H9 (cell line): ENCODE measurements at regions not wholly inside any gene's neighbourhood (a gene's known extent, or its start where the extent isn't known, plus 50 kb on each side); places are given as distances from the start of the nearest gene placed in this dataset.

ENCODE experiments used
- DNase-seq: peaks from one replicate; pipeline ENCODE4 v3.0.0-alpha.2; 2017
- H2AFZ ChIP-seq: one replicate; pipeline ENCODE4 v1.6.1; 2013; ENCODE audit warnings: mild to moderate bottlenecking, low read length, control low read depth, moderate library complexity
- H2AK5ac ChIP-seq: 2 replicates; pipeline ENCODE4 v1.6.1; 2013; ENCODE audit warnings: low read length, control low read depth, mixed read lengths; ENCODE audit not compliant: insufficient read length
- H2BK120ac ChIP-seq: one replicate; pipeline ENCODE4 v1.6.1; 2013; ENCODE audit warnings: low read depth, mild to moderate bottlenecking, low read length, control low read depth, inconsistent platforms; ENCODE audit not compliant: poor library complexity, severe bottlenecking
- H2BK12ac ChIP-seq: 2 replicates; pipeline ENCODE4 v1.6.1; 2013; ENCODE audit warnings: low read length, control low read depth, mixed read lengths, low read depth; ENCODE audit not compliant: insufficient read length
- H2BK15ac ChIP-seq: 2 replicates; pipeline ENCODE4 v1.6.1; 2013; ENCODE audit warnings: low read depth, low read length, control low read depth
- H2BK20ac ChIP-seq: one replicate; pipeline ENCODE4 v1.6.1; 2013; ENCODE audit warnings: low read depth, mild to moderate bottlenecking, low read length, control low read depth, inconsistent platforms; ENCODE audit not compliant: poor library complexity, severe bottlenecking
- H2BK5ac ChIP-seq: 2 replicates; pipeline ENCODE4 v1.6.1; 2013; ENCODE audit warnings: low read length, control low read depth, mixed read lengths; ENCODE audit not compliant: insufficient read length
- H3K14ac ChIP-seq: 2 replicates; pipeline ENCODE4 v1.6.1; 2013; ENCODE audit warnings: low read length, control low read depth; ENCODE audit not compliant: insufficient read depth
- H3K18ac ChIP-seq: 2 replicates; pipeline ENCODE4 v1.6.1; 2013; ENCODE audit warnings: low read depth, mild to moderate bottlenecking, mixed read lengths, low read length, control low read depth; ENCODE audit not compliant: insufficient read length
- H3K23ac ChIP-seq: 2 replicates; pipeline ENCODE4 v1.6.1; 2013; ENCODE audit warnings: low read length, control low read depth, mixed read lengths, low read depth; ENCODE audit not compliant: insufficient read length
- H3K23me2 ChIP-seq: 2 replicates; pipeline ENCODE4 v1.6.1; 2013; ENCODE audit warnings: low read depth, mild to moderate bottlenecking, mixed read lengths, low read length, control low read depth; ENCODE audit not compliant: insufficient read length, poor library complexity, severe bottlenecking
- H3K27ac ChIP-seq: 2 replicates; pipeline ENCODE4 v1.5.1; 2013; ENCODE audit warnings: low read length, control low read depth, mixed read lengths, low read depth; ENCODE audit not compliant: insufficient read length
- H3K27me3 ChIP-seq: 2 replicates; pipeline ENCODE4 v1.6.1; 2013; ENCODE audit warnings: low read length, control low read depth, inconsistent platforms; ENCODE audit not compliant: insufficient read depth
- H3K4ac ChIP-seq: 2 replicates; pipeline ENCODE4 v1.6.1; 2013; ENCODE audit warnings: low read depth, mild to moderate bottlenecking, control low read depth, inconsistent platforms, low read length, moderate library complexity
- H3K4me1 ChIP-seq: 2 replicates; pipeline ENCODE4 v1.6.1; 2013; ENCODE audit warnings: low read length, control low read depth, inconsistent platforms; ENCODE audit not compliant: insufficient read depth
- H3K4me2 ChIP-seq: 2 replicates; pipeline ENCODE4 v1.6.1; 2013; ENCODE audit warnings: low read length, control low read depth, mixed read lengths; ENCODE audit not compliant: insufficient read length, insufficient read depth
- H3K56ac ChIP-seq: 2 replicates; pipeline ENCODE4 v1.6.1; 2013; ENCODE audit warnings: low read depth, mild to moderate bottlenecking, mixed read lengths, low read length, control low read depth; ENCODE audit not compliant: insufficient read length
- H3K79me1 ChIP-seq: 2 replicates; pipeline ENCODE4 v1.6.1; 2013; ENCODE audit warnings: low read depth, mild to moderate bottlenecking, moderate library complexity, low read length, control low read depth, inconsistent platforms; ENCODE audit not compliant: insufficient read depth, poor library complexity, severe bottlenecking
- H3K79me2 ChIP-seq: 2 replicates; pipeline ENCODE4 v1.6.1; 2013; ENCODE audit warnings: low read length, control low read depth, inconsistent platforms; ENCODE audit not compliant: insufficient read depth
- H3K9ac ChIP-seq: 2 replicates; pipeline ENCODE4 v1.6.1; 2013; ENCODE audit warnings: low read length, control low read depth, mixed read lengths; ENCODE audit not compliant: insufficient read length; ENCODE audit errors: extremely low read depth
- H3K9me3 ChIP-seq: one replicate; pipeline ENCODE4 v1.6.1; 2013; ENCODE audit warnings: low read depth, low read length, inconsistent platforms; ENCODE audit not compliant: control insufficient read depth
- H3T11ph ChIP-seq: one replicate; pipeline ENCODE4 v1.6.1; 2013; ENCODE audit warnings: mild to moderate bottlenecking, low read length, control low read depth, inconsistent platforms
- H4K20me1 ChIP-seq: one replicate; pipeline ENCODE4 v1.6.1; 2013; ENCODE audit not compliant: control insufficient read depth, insufficient read length, insufficient read depth
- H4K5ac ChIP-seq: 2 replicates; pipeline ENCODE4 v1.6.1; 2013; ENCODE audit warnings: low read depth, mild to moderate bottlenecking, mixed read lengths, low read length, control low read depth; ENCODE audit not compliant: insufficient read length
- H4K8ac ChIP-seq: replicated peaks from 2 replicates; pipeline ENCODE4 v1.6.1; 2013; ENCODE audit warnings: low read length, control low read depth, mixed read lengths, low read depth; ENCODE audit not compliant: insufficient read length
- H4K91ac ChIP-seq: 2 replicates; pipeline ENCODE4 v1.6.1; 2013; ENCODE audit warnings: low read depth, mild to moderate bottlenecking, moderate library complexity, mixed read lengths, low read length, control low read depth; ENCODE audit not compliant: insufficient read length
- H3K27ac Mint-ChIP-seq, 3 experiments: 2 replicates in 2 of 3; 3 replicates in 1 of 3; pipeline ENCODE4 v1.8.0; 2020 to 2021; ENCODE audit warnings: mixed read lengths in 3 of 3, mild to moderate bottlenecking in 1 of 3, moderate library complexity in 1 of 3
- H3K27me3 Mint-ChIP-seq: 2 replicates; pipeline ENCODE4 v1.8.0; 2021; ENCODE audit warnings: low read depth, mild to moderate bottlenecking, moderate library complexity, mixed read lengths
- H3K36me3 Mint-ChIP-seq, 3 experiments: 2 replicates in 2 of 3; 3 replicates in 1 of 3; pipeline ENCODE4 v1.8.0; 2020 to 2021; ENCODE audit warnings: low read depth in 3 of 3, mixed read lengths in 3 of 3; ENCODE audit not compliant: insufficient read depth in 1 of 3
- H3K4me1 Mint-ChIP-seq, 2 experiments: 2 replicates each; pipeline ENCODE4 v1.8.0; 2020; ENCODE audit warnings: mixed read lengths in 2 of 2
- H3K4me3 Mint-ChIP-seq, 2 experiments: 2 replicates in 1 of 2; 3 replicates in 1 of 2; pipeline ENCODE4 v1.8.0; 2020 to 2021; ENCODE audit warnings: mild to moderate bottlenecking in 2 of 2, mixed read lengths in 2 of 2, moderate library complexity in 1 of 2
- H3K9me3 Mint-ChIP-seq, 2 experiments: 2 replicates in 1 of 2; 3 replicates in 1 of 2; pipeline ENCODE4 v1.8.0; 2020; ENCODE audit warnings: mild to moderate bottlenecking in 2 of 2, mixed read lengths in 2 of 2, moderate library complexity in 1 of 2
- WGBS: extraction: QIAGEN DNeasy Blood & Tissue Kit; methylation state at CpG from one replicate; pipeline ENCODE4 v1.1.7; 2013; ENCODE audit warnings: missing lambda C conversion rate, low lambda C conversion rate, mixed read lengths; ENCODE audit not compliant: insufficient read length; ENCODE audit errors: extremely low coverage; 5-methylcytosine and 5-hydroxymethylcytosine counted together
- TF ChIP-seq, protein P1 (sequence below): fragments of 200-600 bp; sonication (generic); conservative IDR thresholded peaks from 3 replicates; pipeline ENCODE4 v1.8.0; 2021; ENCODE audit warnings: antibody characterized with exemption, mild to moderate bottlenecking

DNA sequence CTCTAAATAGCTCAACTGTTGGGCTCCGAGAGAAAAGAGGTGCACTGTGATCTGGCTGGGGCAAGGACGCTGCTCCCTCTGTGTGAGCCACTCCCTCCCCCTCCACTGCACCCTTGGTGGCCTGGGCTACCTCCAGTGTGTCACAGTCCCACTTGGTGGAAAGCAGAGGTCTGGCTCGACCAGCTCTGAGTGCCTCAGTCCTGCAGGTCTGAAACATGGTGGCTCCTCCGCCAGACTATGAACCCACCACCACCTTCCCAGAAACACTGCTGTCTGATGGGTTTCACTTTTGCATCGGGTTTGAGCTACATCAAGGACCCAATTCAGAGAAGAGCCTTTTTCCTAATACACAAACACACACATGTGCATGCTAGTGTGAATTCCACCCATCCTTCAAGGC lies 500.1 kb downstream of the RPS24 start:
- no peak overlapping the region for H2BK15ac ChIP-seq
- no peak overlapping the region for H4K5ac ChIP-seq
- peaks cover 2% of the 10 kb centered on the region; the same call in 1 of the 2 replicates for H3K27me3 Mint-ChIP-seq
- no peak overlapping the region for H4K91ac ChIP-seq
- no peak overlapping the region for H2BK12ac ChIP-seq
- H3K27me3 ChIP-seq: no peaks in the 10 kb centered on the region
- no peak overlapping the region for H3K18ac ChIP-seq
- peaks cover 2 to 5% of the 10 kb centered on the region in 2 experiments for H3K4me1 Mint-ChIP-seq
- no peak overlapping the region for H3K56ac ChIP-seq
- no peak overlapping the region for H3K27ac ChIP-seq
- H2BK20ac ChIP-seq: no peak overlapping the region
- no peaks in the 10 kb centered on the region for H3K9me3 ChIP-seq
- no peak overlapping the region for H3K4me3 Mint-ChIP-seq
- H3K79me2 ChIP-seq: no peaks in the 10 kb centered on the region
- no peak overlapping the region for H3K14ac ChIP-seq
- no peak overlapping the region for H2AK5ac ChIP-seq
- H3K79me1 ChIP-seq: no peaks in the 10 kb centered on the region
- peaks cover 0 to 8% (median 0%) of the 10 kb centered on the region in 3 experiments; a peak in 2 of 7 replicates for H3K36me3 Mint-ChIP-seq
- no peaks in the 10 kb centered on the region for H4K20me1 ChIP-seq
- DNase-seq: no peak
- no peaks in the 10 kb centered on the region for H3K23me2 ChIP-seq
- no peak overlapping the region for H2BK120ac ChIP-seq
- H2AFZ ChIP-seq: no peak overlapping the region
- peaks cover 5 to 6% of the 10 kb centered on the region in 2 experiments; a peak in 3 of 5 replicates for H3K9me3 Mint-ChIP-seq
- no peak overlapping the region for H3T11ph ChIP-seq
- TF ChIP-seq, protein P1, sequence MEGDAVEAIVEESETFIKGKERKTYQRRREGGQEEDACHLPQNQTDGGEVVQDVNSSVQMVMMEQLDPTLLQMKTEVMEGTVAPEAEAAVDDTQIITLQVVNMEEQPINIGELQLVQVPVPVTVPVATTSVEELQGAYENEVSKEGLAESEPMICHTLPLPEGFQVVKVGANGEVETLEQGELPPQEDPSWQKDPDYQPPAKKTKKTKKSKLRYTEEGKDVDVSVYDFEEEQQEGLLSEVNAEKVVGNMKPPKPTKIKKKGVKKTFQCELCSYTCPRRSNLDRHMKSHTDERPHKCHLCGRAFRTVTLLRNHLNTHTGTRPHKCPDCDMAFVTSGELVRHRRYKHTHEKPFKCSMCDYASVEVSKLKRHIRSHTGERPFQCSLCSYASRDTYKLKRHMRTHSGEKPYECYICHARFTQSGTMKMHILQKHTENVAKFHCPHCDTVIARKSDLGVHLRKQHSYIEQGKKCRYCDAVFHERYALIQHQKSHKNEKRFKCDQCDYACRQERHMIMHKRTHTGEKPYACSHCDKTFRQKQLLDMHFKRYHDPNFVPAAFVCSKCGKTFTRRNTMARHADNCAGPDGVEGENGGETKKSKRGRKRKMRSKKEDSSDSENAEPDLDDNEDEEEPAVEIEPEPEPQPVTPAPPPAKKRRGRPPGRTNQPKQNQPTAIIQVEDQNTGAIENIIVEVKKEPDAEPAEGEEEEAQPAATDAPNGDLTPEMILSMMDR: no peak
- H3K4me1 ChIP-seq: no peaks in the 10 kb centered on the region; the same call in 1 of the 2 replicates
- H3K27ac Mint-ChIP-seq: no peak overlapping the region
- no peak overlapping the region for H3K4me2 ChIP-seq
- no peak overlapping the region for H2BK5ac ChIP-seq
- H4K8ac ChIP-seq: no peak overlapping the region
- no peak overlapping the region for H3K23ac ChIP-seq
- H3K9ac ChIP-seq: no peak overlapping the region
- no peak overlapping the region for H3K4ac ChIP-seq
- WGBS: no CpG with 5 or more reads among the region's 5 CpGs
